ENCODE measurements at regions not wholly inside any gene's neighbourhood (a gene's known extent, or its start where the extent isn't known, plus 50 kb on each side); places are given as distances from the start of the nearest gene placed in this dataset.

- TF ChIP-seq, protein P1, sequence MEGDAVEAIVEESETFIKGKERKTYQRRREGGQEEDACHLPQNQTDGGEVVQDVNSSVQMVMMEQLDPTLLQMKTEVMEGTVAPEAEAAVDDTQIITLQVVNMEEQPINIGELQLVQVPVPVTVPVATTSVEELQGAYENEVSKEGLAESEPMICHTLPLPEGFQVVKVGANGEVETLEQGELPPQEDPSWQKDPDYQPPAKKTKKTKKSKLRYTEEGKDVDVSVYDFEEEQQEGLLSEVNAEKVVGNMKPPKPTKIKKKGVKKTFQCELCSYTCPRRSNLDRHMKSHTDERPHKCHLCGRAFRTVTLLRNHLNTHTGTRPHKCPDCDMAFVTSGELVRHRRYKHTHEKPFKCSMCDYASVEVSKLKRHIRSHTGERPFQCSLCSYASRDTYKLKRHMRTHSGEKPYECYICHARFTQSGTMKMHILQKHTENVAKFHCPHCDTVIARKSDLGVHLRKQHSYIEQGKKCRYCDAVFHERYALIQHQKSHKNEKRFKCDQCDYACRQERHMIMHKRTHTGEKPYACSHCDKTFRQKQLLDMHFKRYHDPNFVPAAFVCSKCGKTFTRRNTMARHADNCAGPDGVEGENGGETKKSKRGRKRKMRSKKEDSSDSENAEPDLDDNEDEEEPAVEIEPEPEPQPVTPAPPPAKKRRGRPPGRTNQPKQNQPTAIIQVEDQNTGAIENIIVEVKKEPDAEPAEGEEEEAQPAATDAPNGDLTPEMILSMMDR (IDR thresholded peaks at IDR 0.05) = no peak
- TF ChIP-seq POLR2A (IDR thresholded peaks at IDR 0.05; ENCODE audit: low read depth) (no peak), POLR2AphosphoS5 (IDR thresholded peaks at IDR 0.05) (no peak), EP300 (IDR thresholded peaks at IDR 0.05) (no peak)
Measured at GRCh38 chr5:56588131-56588487, 227.2 kb upstream of the MAP3K1 start.
